ENCODE measurements at regions not wholly inside any gene's neighbourhood (a gene's known extent, or its start where the extent isn't known, plus 50 kb on each side); places are given as distances from the start of the nearest gene placed in this dataset.

DNA sequence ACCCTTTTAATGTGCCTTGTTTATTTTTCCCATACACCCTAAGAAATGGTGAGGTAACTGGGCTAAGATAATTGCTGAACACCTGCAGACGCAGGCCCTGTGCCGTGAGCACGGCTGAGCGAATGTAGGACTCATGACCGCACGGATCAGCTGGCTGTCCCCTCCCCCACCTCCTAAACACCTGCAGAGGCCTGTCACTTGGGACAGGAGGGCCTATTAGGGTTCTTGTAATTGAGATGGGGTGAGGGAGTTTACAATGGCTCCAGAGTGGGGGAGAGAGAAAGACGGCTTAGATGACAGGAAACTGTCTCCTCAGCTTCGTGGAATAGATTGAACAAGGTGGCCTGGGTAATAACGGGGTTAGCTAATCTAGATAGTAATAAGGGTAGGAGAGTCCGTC, 291.7 kb upstream of the HABP2 start:
- no peak for DNase-seq

DNA sequence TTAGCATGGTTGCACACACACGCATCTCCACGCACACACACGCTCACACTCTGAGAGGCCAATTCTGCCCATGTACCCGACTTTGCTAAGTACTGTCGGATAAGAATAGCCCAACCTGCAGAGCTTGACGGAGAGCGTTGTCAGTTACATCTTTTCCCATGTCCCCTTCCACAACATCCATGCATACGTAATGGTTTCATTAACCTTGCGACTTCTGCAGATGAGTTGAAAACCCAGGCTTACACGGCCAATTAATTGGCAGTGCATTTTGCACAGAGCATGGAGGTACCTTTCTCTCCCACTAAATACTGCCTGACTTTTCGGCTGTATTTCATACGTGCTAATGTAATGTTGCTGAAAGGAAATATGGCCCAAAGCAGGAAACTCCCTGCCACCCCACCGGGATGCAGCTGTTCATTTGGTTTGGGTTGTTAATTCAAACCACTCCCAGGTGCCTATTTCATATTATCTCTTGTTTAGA, 291.2 kb upstream of the HABP2 start:
- no peak for DNase-seq

DNA sequence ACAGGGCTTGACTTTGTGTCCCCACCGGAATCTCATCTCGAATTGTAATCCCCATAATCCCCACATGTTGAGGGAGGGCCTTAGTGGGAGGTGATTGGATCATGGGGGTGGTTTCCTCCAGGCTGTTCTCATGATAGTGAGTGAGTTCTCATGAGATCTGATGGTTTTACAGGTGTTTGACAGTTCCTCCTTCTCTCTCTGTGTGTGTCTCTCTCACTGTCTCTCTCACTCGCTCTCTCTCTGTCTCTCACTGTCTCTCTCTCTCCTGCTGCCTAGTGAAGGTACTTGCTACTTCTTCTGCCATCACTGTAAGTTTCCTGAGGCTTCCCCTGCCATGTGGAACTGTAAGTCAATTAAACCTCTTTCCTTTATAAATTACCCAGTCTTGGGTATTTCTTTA, 289.8 kb upstream of the HABP2 start:
- DNase-seq = no peak

DNA sequence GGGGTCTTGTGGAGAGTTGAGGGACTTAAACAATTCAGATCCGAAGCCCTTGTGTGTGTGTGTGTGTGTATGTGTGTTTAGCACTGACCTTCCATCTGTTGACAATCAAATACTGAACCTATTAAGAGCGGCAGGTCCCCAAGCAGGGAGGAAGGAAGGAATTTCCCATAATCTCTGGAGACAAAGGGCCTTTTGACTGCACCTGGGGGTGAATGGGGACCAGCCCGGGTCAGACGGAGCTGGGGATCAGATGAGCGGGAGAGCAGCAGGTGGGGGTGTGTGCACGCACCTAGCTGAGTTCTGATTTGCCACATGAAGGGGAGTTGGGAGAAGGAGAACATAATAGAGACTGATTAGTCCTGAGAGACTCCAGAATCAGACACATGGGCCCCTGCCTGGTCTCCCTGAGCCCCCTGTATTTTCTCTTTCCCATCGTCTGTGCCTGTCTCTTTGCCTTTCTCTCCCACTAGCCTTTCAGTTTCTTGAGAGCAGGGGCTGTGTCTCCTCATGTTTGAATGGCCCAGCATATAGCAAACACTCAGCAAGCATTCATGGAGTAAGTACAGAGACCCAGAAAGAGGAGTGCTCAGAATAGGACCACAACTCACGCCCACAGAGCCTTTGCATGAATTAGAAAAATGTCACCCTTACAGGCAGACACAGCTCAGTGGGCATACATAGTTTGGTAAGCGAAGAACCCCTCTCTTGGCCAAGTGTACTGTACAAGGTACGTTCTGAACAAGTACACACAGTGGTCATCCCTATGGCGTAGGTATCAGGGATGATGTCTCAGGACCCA, 288.3 kb upstream of the HABP2 start:
- no peak for DNase-seq

DNA sequence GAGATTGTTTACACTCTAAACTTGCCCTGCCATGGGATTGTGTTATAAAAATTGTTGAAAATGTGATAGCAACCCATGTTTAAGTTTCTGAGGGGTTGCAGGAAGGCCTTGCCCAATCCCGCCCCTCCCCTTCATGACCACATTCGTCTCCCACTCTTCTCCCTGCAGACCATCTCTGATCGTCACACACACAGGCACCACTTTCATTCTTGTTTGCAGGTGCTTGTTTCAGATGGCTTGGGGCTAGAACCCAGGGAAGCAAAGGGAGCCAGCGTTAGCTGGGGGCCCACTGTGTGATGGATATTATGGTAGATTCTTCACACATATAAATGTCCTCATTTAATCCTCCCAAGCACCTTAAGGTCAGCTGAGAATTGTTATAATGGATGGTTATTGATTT, 286.7 kb upstream of the HABP2 start:
- no peak for DNase-seq

DNA sequence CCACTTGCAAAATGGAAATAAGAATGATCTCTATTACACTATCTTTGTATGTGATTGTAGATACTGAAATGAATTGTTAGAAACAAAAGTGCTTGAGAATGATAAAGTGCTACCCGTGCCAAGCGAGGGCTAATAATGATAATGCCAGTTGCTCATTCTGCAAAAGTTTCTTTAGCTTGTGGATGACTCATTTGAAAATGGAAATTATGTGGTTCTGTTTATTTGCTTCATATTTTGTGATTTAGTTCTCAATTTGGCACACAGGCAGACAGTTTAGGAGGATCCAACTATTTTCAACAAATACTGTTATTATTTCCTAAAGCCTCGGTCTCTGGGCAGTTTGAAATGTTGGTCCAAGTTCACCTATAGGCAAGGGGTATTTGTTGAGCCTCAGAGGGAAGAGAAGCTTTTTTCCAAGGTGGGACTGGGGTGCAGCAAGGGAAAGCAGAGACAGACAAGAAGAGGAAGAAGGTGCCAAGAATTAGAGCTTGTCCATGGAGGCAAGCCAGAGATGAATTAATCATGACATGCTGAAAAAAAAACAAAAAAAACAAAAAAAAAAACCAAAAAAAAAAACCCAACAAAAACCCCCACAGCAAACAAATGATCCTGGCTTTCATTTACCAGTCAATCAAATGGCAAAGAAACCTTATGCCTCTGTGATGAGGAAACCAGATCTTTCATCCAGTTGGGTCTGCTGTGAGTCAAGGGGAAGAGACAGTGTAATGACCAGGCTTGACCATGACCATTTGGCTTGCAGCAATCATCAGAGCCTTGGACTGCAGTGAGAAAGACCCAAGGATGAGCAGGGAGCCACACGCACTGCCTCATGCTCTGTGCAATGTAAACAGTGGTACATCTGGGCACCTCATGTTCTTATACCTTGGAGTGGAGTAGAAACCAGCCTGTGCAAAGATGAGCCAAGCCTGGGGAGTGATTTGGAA, 285.0 kb upstream of the HABP2 start:
- DNase-seq = no peak

DNA sequence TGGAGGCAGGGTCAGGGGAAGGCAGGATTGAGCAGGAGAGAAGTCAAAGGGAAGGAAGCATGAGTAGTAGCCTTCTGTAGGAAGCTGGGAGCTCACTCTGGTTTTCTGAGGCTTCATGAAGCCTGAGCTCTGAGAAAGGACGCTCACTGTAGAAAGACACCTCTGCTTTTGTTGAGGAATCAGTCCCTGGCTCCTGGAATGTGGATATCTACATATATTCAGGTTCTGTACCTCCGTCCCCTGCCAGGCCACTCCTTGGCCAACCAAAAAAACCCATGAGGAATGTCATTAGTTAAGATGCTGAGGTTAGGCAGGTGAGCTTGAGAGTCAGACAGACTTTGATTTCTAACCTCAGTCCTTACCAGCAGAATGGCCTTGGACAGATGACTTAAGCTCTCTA, 283.5 kb upstream of the HABP2 start:
- DNase-seq = no peak

DNA sequence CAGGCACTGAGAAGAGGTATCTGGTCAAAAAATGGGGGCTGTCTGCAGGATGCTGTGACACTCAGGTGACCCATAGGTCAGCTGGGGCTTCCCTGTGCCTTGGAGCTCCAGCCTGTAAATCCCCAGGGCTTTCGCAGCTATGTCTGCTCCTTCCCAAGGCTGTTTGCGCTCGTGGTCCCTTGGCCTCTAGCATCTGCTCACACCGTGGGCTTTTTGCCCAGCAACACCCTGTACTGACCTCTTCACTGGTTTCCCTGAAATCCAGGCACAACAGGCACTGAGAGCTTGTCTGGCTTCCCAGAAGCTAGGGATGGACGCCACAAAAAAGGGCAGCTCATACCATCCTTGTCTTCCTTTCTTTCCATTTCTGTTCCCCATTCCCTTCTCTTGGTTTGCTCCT, 280.3 kb upstream of the HABP2 start:
- no peak for DNase-seq

DNA sequence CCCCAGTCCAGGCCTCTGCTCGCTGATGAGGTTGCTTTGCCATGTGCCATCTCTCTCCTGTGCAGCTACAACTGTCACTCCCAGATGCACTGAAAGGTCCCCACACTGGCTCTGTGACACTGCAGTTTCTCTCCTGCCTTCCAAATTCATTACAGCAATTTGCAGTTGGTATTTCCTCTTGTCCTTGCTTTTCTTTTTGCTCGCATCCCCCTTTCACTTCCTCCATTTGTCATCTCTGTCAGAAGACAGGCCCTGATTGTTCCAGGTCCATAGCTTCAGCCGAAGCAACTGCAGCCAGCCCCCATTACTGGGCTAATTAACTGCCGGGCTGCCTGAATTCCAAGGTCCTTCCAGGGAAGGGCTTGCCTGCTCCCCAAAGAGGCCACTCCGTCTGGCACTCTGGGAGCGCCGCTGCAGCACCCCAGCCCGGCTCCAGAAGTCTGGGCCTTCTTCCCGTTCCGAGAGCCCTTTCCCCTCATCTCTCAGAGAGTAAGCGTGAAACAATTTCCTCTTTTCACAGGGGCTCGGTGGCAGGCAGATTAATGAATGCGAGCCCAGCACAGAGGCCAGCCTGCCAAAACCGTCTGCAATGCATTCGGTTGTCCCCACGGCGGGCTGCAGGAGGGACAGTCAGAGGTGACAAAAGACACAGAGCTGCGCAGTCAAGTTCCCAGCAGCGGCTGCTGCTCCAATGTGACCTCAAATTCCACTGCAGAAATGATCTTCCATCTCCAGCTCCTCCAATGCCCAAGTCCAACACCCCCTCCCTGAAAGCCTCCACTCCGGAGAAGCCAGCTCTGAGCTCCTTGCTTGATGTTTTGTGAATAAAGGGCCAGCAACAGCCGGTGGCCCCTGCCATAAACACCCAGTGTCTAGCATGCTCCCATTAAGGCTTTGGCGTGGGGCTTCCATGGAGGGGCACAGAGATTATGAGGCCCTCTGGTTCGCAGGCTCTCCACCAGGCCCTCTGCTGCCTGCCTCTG, 279.4 kb upstream of the HABP2 start:
- no peak for DNase-seq

DNA sequence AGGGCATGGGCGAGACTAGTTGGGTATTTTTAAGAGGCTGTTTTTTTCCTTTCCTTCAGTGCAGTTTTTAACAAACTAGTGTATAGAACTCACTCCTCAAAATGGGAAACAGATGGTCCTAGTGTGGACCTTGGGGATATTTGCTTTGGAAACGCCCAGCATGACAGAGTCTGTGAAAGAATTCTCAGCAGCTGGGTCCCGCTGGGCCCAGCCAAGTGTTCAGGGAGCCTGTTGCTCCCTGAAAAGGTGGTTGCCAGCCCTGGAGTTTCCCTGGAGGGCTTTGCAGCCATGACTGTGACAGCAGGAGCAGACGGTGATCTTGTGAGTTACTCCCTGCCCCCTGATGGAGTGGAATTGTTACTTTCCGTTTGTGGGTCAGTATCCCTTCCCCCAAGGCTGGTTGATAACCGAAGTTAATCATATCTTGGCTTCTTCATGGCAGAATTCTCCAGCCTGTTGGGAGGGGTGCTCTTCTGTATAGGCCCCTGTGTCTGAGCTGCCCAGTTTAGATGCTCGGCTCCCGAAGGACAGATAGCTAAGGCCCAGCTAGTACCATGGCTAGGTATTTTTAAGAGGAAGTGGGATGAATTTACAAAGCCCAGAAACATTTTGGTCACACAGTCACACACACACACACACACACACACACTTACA, 278.6 kb upstream of the HABP2 start:
- DNase-seq = no peak

DNA sequence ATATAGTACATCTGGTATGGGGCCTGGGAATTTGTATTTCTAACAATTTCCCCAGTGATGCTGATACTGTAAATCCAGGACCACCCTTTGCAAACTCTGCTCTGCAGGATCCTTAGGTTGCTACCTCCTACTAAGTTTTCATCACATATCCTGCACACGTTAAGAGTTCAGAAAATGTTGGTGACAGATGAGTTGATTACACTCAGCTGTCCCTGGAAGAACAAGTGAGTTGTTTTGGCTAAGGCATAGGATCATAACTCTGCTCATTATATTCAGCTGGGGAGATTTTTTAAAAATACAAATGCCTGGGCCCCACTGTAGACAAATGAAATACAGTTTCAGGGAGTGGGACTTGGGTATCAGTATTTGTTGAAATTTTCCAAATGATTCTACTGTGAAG, 274.6 kb upstream of the HABP2 start:
- DNase-seq = no peak

DNA sequence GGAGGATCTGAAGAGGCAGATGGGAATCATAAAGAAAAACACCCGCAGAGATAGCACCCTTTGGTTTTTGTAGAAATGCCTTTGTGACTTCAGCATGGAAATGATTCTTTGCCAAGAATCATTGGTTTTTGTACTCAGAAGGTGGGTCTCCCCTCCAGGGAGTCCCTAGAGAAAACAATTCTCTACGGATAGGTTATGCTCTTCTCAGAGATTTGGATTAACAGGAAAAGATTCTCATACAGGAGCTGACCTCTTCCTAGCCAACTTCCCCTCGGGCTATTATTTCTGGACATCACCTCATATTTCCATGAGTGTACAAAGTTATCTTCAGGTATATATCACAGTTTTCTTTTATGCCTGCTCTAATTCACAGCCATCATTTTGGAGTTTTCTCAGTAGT, 274.2 kb upstream of the HABP2 start:
- DNase-seq = no peak

DNA sequence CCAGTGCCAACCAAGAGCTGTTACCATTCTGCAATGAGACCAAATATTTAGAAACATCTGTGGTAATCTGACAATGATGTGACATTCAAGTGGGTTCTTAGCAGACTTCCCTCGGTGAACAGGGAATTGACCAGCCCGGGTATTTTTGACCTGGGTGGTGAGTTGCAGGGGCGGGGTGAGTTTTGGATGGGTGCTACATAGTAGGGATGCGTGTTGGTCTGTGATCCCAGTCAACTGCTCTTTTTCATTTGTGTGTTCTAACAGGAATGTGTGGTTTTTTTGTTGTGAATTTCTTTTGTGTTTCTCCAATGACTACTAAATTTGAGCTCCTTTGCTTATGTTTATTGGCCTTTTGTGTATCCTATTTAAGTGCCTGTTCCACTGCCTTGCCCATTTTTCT, 273.6 kb upstream of the HABP2 start:
- DNase-seq = no peak

DNA sequence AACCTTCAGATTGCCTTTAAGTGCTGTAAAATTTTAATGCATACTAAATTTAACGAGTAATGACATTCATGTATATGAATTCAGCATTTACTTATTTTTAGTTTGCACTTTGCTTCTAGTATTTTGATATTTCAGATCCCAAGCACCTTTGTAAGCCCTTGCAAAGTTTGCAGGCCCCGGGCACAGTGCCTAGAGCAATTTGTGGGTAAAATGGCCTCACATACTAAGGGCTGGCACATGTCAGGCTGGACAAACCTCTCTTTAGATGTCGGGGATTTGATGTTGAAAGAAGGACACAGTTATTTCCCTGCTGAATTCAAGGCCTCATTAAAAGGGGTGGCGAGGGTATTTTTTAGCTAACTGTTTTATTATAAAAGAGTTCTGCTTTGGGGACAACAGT, 270.3 kb upstream of the HABP2 start:
- no peak for DNase-seq

DNA sequence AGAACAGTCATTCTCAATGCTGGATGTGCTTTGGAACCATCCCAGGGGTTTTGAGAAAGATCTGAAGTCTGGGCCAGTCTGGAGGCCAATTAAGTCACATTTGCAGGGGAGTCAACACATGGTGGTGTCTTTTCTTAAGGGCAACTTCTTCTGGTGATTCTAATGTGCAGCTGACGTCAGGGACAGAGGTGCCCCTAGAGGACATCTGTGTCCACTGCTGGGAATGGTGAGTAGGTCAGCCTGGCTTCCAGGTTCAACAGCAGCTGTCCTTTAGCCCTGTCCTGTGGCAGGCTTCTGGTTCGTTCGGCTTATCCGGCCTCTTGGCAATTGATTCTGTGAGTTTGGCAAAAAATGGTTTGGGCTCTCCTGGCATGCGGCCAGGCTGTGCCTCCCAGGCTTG, 269.7 kb upstream of the HABP2 start:
- no peak for DNase-seq

DNA sequence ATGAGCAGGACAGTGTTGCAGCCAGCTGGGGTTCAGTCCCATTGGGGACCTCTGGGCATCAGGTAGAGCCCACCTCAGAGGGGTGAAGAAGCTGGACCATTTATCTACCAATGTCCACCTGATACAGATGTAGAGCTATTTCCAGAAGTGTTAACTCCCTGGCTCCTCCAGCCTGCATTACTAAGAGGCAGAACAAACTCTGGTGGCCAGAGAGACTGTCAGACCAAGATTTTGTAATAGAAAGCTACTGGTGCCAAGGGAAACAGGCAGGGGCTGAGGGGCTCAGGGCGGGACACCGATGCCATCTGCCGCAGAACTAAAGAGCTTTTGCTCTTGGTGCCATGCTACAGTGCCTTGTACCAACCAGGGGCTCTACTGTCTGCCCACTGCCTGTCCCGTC, 268.2 kb upstream of the HABP2 start:
- no peak for DNase-seq

DNA sequence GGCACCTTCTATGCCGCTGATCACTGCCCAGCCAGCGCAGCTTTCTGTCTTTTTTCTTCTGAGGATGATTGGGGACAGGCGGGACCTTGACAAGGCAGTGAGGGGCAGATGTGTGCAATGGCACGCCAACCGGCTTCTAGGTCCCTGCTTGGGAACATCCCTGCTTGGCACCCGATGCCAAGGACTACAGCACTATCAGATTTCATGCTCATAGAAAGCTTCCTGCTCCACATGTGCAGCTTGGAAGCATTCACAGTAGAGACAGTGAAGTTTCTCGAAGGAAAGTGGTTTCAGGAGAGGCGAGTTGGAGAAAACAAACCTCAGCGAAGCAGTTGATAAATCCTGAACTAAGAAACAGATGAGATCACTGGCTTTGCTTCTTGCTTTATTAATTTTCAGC, 267.5 kb upstream of the HABP2 start:
- no peak for DNase-seq

DNA sequence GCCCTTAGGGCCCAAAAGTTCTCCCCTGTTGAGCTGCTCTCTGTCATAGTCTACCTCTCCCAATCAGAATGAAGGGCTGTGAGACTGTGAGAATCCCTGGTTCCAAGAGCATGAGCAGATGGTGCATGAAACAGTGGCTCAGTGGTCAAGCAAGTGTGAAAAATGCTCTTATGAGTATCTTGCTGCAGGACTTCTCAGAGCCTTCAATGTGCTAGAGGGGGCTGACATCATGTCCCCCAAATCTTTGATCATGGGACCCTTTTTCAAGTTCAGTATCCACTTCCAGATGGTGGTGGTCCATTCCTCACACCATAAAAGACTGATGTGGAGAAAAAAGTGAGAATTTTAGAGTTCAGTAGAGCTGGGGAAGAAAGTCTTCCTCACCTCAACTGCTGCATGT, 265.3 kb upstream of the HABP2 start:
- DNase-seq = no peak

DNA sequence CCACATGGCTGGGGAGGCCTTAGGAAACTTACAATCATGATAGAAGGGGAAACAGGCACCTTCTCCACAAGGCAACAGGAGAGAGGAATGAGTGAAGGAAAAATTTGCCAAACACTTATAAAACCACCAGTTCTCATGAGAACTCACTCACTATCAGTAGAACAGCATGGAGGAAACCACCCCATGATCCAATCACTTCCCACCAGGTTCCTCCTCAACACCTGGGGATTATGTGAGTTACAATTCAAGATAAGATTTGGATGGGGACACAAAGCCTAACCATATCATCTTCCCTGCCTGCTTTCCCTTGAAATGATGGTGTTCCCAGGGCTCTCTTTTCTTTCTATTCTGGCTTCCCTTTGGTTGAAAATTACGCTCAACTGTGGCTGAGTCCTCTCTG, 262.7 kb upstream of the HABP2 start:
- no peak for DNase-seq

DNA sequence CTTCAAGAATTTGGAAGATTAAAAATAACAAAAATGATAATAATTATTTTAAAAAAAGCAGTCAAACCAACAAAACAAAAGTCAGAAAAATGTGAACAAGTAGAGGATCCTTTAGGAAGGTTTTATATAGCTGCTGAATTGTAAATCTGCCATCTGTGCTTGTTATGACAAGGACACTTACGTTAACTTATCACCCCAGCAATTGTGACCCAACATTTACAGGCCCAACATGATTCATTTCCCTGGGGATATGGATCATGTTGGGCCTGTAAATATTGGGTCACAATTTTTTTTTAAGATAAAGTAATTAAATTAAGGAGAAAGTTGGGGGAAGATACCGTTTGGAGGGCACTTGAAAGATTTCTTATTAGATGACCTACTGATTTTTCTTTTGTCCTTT, 261.4 kb upstream of the HABP2 start:
- DNase-seq = no peak

DNA sequence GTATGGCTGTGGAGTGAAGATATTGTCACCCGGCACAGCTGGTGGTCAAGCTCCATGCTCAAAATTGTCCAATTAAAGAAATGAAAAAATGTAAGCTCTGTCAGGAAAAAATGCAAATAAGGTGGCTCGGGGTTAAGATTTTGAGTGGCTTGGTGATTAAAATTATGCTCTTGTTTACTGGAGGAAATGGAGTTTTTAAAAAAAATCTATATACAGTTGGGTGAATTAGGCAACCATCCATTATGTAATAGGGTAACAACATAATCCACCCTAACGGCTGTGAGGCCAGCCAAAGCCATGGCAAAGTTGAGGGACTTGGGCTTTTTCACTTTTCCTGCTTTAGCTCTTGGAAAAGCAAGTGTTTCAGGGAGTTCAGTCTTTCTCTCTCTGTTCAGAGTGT, 260.8 kb upstream of the HABP2 start:
- no peak for DNase-seq

DNA sequence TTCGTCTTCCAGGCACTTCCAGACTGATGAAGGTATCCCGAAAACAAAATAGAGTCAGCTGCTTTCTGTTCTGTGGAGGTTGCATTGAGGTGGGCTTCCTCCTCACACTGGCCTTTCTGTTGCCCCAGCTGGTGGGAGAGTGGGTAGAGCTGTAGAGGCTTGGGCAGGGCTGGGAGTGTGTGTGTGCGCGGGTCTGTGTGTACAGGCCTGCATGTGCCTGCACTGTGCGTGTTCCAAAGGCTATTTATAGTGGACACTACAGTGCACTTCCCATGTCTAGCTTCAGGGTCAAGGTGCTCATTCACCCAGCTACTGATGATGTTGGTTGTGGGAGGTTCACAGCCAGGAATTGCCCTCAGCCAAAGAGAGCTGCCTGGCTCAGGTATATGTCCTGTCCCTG, 260.1 kb upstream of the HABP2 start:
- DNase-seq = no peak

Data from NCI-H524 treated with DMSO at 0.1 percent for 48 hours (cell line).